Head of caudate nucleus (tissue), 42 donors: ENCODE measurements at regions not wholly inside any gene's neighbourhood (a gene's known extent, or its start where the extent isn't known, plus 50 kb on each side); places are given as distances from the start of the nearest gene placed in this dataset.
"Not testable (repeated sequence)": the region's sequence is repeated elsewhere in the genome, so short reads cannot be mapped to it uniquely, and the experiment has no call there.

ENCODE experiments used
- DNase-seq, 42 donors: peaks; one replicate each; pipeline versions ENCODE4 v3.0.0 to v3.0.0-alpha.2; 2020 to 2021; ENCODE audit warnings: mixed read lengths in 7 of 42
- intact Hi-C: fragments of 100-400 bp; cut with DNase I; formaldehyde crosslinking; loops from one replicate; pipeline ENCODE4 v1.15.0; 2022

- intact Hi-C loops = no loop called here
- no peak for DNase-seq
These were observed 905.4 kb downstream of the SLC16A7 start for GRCh38 chr12:60501124-60501729.

GRCh38 chr12:60522684-60523400 is 927.0 kb downstream of the SLC16A7 start:
- intact Hi-C loops = no loop called here
- DNase-seq = peak in 37 of 42 donors; percentile 5 to 69 (median 41)

- DNase-seq = no peak
- intact Hi-C loops = no loop called here
These were observed 933.4 kb downstream of the SLC16A7 start for GRCh38 chr12:60529261-60529660.

GRCh38 chr12:60529723-60530122 is 933.9 kb downstream of the SLC16A7 start:
- DNase-seq = no peak
- intact Hi-C loops = no loop called here

GRCh38 chr12:60535363-60535762 is 939.5 kb downstream of the SLC16A7 start:
- intact Hi-C loops = no loop called here
- DNase-seq = no peak

- intact Hi-C loops = no loop called here
- no peak for DNase-seq
These were observed 943.8 kb downstream of the SLC16A7 start for GRCh38 chr12:60539592-60539991.

- no peak for DNase-seq
- intact Hi-C loops = no loop called here
These were observed 973.1 kb downstream of the SLC16A7 start for GRCh38 chr12:60568914-60569313.

- DNase-seq = no peak
- intact Hi-C loops = no loop called here
These were observed 981.8 kb downstream of the SLC16A7 start for GRCh38 chr12:60577607-60578006.

GRCh38 chr12:60587664-60588063 is 991.8 kb downstream of the SLC16A7 start:
- DNase-seq, intact Hi-C loops: not testable (repeated sequence)

GRCh38 chr12:60594035-60594711 is 998.3 kb downstream of the SLC16A7 start:
- intact Hi-C loops = no loop called here
- no peak for DNase-seq

- intact Hi-C loops = no loop called here
- DNase-seq = no peak
These were observed 1006.8 kb downstream of the SLC16A7 start for GRCh38 chr12:60602601-60603000.

GRCh38 chr12:60603475-60603874 is 1007.6 kb downstream of the SLC16A7 start:
- DNase-seq, intact Hi-C loops: not testable (repeated sequence)

GRCh38 chr12:60616400-60616799 is 1020.6 kb downstream of the SLC16A7 start:
- intact Hi-C loops = no loop called here
- no peak for DNase-seq

GRCh38 chr12:60630796-60631195 is 1035.0 kb downstream of the SLC16A7 start:
- intact Hi-C loops = no loop called here

GRCh38 chr12:60644076-60644475 is 1048.2 kb downstream of the SLC16A7 start:
- intact Hi-C loops = no loop called here
- DNase-seq = no peak

More at GRCh38 chr12:60630796-60631195, 1035.0 kb downstream of the SLC16A7 start:
- DNase-seq = no peak

GRCh38 chr12:60666895-60667294 is 1071.1 kb downstream of the SLC16A7 start:
- DNase-seq = no peak
- intact Hi-C loops = no loop called here

- DNase-seq = no peak
- intact Hi-C loops = no loop called here
These were observed 1077.1 kb downstream of the SLC16A7 start for GRCh38 chr12:60672949-60673348.

- intact Hi-C loops = no loop called here
- no peak for DNase-seq
These were observed 1089.3 kb downstream of the SLC16A7 start for GRCh38 chr12:60684988-60685655.

GRCh38 chr12:60689137-60689536 is 1093.3 kb downstream of the SLC16A7 start:
- DNase-seq = no peak
- intact Hi-C loops = no loop called here
